Activated CD8-positive, alpha-beta memory T cell treated with anti-CD3 and anti-CD28 coated beads for 36 hours (primary cell): ENCODE measurements at regions not wholly inside any gene's neighbourhood (a gene's known extent, or its start where the extent isn't known, plus 50 kb on each side); places are given as distances from the start of the nearest gene placed in this dataset.
"Not testable (repeated sequence)": the region's sequence is repeated elsewhere in the genome, so short reads cannot be mapped to it uniquely, and the experiment has no call there.

Experiments
- CTCF ChIA-PET: fragments of 350-600 bp; sonication (Branson Sonifier 250); formaldehyde crosslinking; loops from one replicate; lab custom pipeline; 2021; ENCODE audit warnings: antibody characterized with exemption; lab: Charles Lee
- POLR2A ChIA-PET: fragments of 350-600 bp; sonication (Branson Sonifier 250); formaldehyde crosslinking; loops from one replicate; lab custom pipeline; 2021; ENCODE audit warnings: antibody characterized with exemption; lab: Charles Lee

DNA sequence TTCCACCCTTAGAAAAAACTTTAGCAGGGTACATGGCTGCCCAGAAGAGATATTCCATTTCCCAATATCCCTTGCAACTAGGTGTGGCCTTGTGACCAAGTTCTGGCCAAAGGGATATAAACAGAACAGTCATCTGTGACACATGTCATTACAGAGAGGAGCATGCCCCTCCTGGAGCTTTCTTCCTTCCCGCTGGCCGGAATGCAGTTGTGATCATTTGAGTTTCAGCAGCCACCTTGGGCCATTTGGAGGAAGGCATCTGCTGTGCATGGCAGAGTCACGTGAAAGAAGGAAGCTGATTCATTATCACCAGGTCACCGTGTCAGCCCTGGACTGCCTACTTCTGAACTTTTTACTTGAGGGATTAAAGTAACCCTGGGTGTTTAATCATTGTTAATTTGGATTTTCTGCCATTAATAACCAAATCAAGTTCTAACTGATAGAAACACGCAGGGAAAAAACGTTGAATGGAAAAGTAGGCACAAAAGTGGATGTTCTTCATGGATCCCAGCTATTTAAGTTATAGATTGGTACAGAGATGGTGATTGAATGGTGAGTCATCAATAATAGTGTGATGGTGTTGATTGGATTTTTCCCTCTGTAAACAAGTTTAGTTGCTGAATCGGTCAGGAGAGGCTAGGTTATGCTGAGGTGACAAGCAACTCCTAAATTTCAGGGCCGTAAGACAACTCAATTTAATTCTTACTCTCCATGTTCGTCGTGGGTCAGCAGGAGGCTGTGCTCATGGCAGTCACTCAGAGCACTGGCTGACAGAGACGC is 80.7 kb upstream of the CCDC167 start:
- CTCF ChIA-PET: interaction anchor here (1.1 kb wide), 1 partner anchor 118 kb away, joined by 3 read pairs; no protein-coding TSS in a partner anchor
- POLR2A ChIA-PET: no interaction called here

DNA sequence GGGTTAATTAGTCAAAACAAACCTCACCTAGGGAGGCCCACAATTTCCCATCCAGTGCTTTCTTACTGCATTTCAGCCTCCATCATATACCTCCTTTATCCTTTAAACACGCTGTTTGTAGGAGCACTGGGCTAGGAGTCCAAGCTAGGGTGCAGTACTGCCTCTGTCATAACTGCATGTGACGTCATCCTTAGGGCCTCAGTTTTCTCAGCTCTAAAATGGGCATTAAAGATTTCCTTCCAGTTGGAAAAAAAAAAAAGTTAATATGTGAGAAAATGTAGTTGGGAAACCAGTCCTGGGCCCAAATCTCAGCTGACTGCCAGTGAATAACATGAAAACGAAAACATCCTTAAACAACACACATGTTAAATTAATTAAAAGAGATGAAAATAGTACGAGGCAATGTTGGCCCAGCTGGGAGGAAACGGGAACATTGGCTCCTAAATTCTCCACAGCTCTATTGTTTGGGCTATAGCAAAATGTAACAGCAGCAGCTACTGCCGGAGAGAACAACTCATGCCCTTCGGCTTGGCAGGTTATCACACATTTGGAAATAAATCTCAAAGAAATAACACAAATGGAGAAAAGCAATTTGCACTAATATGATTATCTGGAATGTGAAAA is 79.9 kb upstream of the CCDC167 start:
- POLR2A ChIA-PET: no interaction called here

DNA sequence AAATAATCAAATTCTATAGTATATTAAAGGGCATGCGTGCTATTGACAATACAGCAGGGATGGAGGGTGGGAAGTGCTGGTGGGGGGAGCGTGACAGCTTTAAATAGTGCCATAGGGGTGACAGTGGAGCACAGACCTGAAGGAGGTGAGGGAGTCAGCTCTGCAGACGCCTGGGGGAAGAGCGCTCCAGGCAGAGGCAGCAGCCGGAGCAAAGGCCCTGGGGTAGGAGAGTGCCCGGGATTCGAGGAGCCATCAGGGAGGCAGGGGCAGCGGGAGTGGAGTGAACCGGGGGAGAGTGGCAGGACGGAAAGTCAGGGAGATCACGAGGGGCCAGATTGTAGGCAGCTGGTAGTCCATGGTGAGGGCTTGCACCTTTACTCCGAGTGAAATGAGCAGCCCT is 78.4 kb upstream of the CCDC167 start:
- POLR2A ChIA-PET: no interaction called here
- CTCF ChIA-PET: no interaction called here

More for the DNA sequence above, 79.9 kb upstream of the CCDC167 start:
- CTCF ChIA-PET: interaction anchor here (0.6 kb wide), 1 partner anchor 99 kb away, joined by 3 read pairs; no protein-coding TSS in a partner anchor

DNA sequence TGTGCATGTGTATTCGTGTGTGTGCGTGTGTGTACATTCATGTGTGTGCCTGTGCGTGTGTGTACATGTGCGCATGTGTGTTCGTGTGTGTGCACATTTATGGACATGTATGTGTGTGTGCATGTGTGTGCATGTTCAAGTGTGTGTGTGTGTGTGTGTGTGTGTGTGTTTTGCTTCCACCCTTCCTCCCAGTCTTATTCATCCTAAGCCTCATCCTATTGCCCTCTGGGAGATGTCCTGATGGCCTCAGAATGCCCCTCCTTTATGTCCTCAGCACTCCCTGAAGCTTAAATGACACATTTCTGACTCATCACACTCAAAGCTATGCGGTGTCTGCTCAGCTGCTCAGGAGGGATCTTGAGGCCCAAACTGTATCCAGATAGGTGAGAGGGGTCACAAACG is 76.6 kb upstream of the CCDC167 start:
- CTCF ChIA-PET: interaction anchor here (0.7 to 1.1 kb wide), 2 partner anchors 9 to 159 kb away, joined by 3 to 5 read pairs; no protein-coding TSS in a partner anchor
- POLR2A ChIA-PET: no interaction called here

DNA sequence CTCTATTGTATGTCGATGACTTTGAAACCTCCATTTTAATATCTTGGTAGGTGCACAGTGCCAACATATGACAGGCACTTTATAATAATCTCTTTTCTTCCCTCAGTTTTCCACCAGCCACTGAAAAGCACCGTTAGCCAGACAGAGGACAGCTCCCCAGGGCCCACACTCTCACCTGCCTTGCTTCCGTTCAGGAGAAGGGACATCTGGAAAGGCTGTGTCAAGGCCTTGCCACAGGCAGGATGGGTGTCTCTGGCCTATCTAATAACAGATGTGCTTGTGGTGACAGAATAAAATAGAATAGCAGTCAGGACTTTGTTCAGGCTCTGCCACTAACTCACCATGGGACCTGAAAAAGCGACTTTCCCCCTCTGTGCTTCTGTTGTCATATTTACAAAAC is 75.5 kb upstream of the CCDC167 start:
- POLR2A ChIA-PET: no interaction called here
- CTCF ChIA-PET: no interaction called here

DNA sequence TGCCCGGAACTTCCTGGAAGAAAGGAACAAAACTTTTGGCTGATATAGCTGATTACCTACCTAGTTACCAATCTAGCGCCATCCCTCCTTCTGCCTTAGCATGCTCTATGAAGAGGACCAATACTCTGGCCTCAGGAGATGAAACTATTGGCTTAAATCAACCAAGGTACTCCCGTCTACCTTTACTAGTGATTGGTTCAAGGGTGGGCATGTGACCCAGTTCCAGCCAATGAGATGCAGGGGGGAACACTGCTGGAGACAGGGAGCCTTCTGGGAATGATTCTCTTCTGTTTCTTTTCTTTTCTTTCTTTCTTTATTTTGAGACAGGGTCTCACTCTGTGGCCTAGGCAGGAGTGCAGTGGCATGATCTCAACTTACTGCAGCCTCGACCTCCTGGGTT is 72.6 kb upstream of the CCDC167 start:
- CTCF ChIA-PET: no interaction called here
- POLR2A ChIA-PET: no interaction called here

DNA sequence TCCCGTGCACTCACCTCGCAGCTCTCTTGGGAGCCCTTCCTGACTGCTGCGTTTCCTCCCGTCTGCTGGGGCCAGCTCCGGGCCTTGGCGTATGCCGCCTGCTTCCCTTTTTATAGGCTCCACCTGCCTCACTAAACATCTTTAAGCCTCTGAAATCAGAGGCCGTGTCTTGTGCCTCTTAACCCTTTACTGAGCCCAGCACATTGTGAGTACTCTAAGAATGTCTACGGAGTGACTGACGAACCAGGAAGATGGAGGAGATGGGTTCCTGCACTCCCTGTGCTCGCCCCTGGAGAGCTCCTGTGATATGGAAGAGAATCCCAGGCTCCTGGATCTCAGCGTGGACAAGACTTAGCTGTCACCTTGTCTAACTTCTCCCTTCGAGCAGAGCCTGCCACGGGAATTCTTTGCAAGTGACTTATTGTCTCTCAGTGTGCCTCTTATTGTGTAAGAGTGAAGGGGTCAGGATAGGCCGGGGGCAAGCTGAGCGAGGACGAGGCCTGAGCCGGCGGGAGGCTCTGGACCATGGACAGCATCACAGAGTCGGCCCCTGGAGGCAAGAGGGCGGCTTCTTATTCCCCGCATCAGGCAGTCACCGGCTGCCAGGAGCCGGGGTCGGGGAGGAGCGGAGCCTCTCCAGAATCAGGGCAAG is 70.9 kb upstream of the CCDC167 start:
- POLR2A ChIA-PET: no interaction called here
- CTCF ChIA-PET: interaction anchor here (1.0 kb wide), 1 partner anchor 76 kb away, joined by 3 read pairs; no protein-coding TSS in a partner anchor

DNA sequence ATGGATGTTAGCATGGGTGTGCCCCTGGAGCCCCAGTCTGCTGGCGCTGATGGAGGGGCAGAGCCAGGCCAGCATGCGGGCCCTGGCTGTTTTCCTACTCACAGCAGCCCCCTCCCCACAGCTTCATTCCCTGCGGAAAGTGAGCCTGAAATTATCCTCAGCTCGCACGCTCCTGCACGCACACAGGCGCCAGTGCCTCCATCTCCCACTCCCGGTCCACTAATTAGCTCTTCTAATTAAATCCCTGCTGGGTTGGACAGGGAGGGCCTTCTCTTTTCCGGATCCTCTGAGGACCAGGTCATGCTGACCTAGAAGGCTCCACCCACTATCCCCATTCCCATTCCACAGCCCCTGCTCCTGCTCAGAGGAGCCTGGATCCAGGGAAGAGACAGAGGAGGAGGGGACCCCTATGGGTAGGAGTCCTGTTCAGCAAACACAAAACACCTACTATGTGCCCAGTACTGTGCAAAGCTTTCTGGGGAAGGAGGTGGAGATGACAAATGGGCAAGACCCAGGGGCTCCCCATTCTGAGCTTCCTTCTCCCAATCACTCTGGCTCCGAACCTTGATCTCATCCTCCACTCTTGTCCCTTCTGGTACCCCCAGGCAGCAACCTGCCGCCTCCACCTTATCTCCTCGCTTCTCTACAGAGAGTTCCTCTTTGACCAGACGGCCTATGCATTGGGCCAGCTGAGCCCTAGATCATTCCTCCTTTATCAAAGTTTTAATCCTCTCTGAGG is 70.2 kb upstream of the CCDC167 start:
- ChIA-PET POLR2A (no interaction called here), CTCF (interaction anchor here (1.0 kb wide), 1 partner anchor 75 kb away, joined by 3 read pairs; no protein-coding TSS in a partner anchor)

DNA sequence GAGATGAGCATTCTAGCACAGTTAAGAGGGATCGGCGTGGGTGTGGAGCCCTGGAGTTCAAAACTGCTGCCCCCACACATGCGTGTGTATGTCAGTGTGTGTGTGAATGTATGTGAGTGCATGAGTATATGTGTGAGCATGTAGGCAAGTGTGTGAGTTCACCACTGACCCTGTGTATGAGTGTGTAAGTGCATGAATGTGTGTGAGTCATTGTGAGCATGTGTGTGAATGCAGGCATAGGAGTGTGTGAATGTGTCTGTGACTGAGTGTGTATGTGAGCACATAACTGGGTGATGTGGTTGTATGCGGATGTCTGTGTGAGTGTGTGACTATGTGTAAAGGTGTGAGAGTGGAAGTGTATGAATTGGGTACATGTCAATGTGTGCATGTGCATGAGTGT is 69.6 kb upstream of the CCDC167 start:
- ChIA-PET CTCF (interaction anchor here (1.0 kb wide), 1 partner anchor 74 kb away, joined by 3 read pairs; no protein-coding TSS in a partner anchor), POLR2A (no interaction called here)

DNA sequence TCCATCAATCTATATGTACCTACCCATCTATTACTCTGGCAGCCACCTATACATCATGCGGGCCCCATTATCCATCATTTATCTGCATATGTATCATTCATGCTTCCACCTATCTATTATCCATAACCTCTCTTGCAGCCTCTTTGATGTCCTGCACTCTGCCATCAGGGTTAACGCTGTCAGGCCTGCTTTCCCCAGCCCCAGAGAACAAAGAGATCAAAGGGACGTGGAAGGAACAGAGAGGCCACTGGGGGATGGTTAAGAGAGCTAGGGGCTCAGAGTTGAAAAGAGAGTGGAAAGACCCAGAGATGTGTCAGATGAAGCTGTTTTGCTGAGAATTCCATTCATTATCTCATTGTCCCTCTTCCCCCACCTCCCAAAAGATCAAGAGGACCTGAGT is 67.3 kb upstream of the CCDC167 start:
- ChIA-PET CTCF (interaction anchor here (0.6 to 4.6 kb wide), 14 partner anchors 10 to 125 kb away, joined by 3 to 25 read pairs (median 4); no protein-coding TSS in a partner anchor), POLR2A (interaction anchor here (0.6 kb wide), 1 partner anchor 73 kb away, joined by 14 read pairs; no protein-coding TSS in a partner anchor)

DNA sequence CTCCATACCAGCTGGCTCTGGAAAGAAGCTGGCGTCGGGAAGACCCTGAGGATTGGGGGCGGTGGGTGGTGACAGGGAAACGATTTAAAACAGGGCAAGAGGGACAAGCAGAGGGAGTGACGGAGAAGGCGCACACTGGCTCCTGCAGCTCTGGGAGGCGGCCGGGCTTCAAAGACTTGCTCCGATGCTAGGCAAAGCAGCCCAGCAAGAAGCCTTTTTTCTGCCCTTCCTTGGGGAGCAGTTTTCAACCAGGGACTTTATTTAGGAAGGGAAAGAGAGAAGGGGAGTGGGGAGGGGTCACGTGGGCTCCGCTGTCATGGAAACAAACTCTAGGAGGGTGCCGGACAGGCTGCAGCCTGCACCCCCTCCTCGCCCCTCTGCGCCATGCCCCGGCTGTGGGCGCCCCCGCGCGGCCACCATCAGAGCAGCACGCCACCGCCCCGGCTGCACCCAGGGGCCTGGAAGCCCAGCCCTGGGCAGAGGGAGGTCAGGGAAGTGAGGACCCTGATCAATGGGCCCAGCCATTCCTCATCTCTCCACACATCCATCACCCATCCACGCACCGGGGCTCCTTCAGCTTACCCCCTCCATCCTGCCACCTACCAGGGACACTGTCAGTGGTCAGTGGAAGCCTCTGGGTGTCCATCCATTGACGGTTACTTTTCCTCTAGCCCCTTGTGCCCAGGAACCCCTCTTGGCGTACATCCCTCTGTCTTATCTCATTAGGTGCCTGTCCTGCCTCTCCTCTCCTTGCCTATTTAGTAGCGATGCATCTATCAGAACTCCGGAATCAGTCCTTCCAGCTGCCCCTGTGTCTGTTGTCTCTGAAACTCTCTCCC is 66.6 kb upstream of the CCDC167 start:
- ChIA-PET CTCF (interaction anchor here (0.6 to 4.6 kb wide), 28 partner anchors 10 to 241 kb away, joined by 3 to 25 read pairs (median 3); no protein-coding TSS in a partner anchor), POLR2A (interaction anchor here (0.6 to 1.2 kb wide), 3 partner anchors 29 to 133 kb away, joined by 3 to 14 read pairs (median 3); partner anchors contain the start of gene CMTR1)

DNA sequence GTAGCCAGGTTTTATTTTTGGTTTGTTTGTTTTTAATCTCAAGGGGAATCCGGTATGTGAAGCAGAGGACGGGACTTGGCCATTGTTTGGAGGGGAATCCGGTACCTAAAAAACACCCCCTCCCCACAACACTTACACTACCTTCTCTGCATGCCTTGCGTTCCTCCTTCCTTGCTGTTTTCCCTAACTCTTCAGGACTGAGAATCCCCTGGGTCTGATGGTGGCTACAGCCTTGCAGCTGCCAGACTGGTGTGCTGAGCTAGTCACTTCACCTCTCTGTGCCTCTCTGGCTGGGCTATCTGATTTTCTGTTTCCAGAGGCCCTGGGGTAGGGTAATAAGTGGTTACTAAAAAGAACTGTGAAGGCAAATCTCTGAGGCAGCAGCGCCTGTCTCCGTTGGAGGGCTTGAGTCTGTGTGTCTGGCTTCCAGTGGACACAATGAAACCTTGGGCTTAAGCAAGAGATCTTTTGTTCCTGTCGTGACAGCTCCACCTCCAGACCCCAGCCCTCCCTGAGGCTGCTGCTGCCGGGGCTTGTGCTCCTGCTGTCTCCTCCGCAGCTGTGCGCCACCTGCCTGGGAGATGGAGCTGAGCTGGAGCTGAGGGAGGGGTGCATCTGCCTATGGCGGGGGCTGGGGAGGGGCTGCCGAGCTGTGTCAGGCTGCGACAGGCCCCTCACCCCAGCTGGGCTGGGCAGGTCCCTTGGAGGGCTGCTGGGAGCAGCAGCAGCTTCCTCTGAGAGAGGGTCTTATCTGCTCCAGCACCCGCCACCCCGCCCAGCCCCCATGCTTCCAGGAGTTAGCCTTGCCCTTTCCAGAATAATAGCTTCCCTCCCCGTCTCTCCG is 65.8 kb upstream of the CCDC167 start:
- POLR2A ChIA-PET: interaction anchor here (0.7 to 1.2 kb wide), 3 partner anchors 28 to 133 kb away, joined by 3 read pairs; partner anchors contain the start of gene CMTR1

DNA sequence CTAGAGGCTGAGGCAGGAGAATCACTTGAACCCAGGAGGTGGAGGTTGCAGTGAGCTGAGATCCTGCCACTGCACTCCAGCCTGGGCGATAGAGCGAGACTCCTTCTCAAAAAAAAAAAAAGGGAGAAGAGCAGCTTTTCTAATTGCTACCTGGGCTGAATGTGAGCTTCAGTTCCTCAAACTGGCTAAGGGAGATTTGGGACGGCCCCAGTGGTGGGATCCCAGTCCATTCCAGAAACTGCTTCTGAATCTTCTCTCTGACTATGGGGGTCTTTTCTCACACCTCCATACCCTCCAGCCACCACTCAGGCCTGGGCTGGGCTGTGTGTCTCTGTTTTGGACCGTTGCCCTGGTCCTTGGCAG is 63.2 kb upstream of the CCDC167 start:
- CTCF ChIA-PET: interaction anchor here (0.6 to 4.6 kb wide), 3 partner anchors 7 to 799 kb away, joined by 4 to 25 read pairs (median 4); no protein-coding TSS in a partner anchor

More for the DNA sequence above, 65.8 kb upstream of the CCDC167 start:
- CTCF ChIA-PET: interaction anchor here (0.8 to 4.6 kb wide), 21 partner anchors 10 to 240 kb away, joined by 3 to 25 read pairs (median 4); no protein-coding TSS in a partner anchor

DNA sequence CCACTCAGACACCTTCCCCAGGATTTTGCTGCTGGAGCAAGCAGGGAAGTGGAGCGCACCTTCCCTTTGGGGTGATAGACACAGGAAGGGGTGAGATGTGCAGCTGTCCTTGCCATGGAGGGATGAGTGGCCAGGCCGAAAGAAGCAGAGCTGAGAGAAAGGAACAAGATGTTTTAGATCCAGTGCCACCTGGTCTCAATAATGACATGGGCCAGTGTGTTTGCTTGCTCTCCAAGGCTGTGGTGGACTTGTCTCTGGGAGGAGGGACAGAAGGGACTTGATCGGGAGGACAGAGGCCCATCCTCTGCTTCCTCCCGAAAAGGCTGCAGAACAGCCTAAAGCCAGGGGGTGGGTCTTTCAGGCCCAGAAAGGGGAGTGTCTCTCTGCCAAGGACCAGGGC is 61.7 kb upstream of the CCDC167 start:
- CTCF ChIA-PET: no interaction called here
- POLR2A ChIA-PET: no interaction called here

More for the DNA sequence above, 63.2 kb upstream of the CCDC167 start:
- POLR2A ChIA-PET: not testable (repeated sequence)

DNA sequence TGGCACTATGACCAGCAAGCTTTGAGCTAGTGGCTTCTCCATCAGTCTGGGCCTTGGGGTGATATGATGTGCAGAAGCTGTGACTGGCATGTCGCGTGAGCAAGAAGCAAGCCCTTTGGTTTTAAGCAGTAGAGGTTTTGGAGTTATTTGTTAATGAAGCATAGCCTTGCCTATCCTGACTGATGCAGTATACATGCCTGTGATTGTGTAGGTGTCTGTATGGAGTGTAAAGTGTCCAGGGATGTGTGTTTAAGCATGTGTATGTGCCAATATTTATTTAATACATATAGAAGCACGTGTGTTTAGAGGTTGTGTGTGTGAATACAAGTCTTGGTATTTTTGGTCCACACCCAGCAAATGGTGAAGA is 61.0 kb upstream of the CCDC167 start:
- CTCF ChIA-PET: interaction anchor here (1.4 kb wide), 1 partner anchor 73 kb away, joined by 5 read pairs; no protein-coding TSS in a partner anchor

DNA sequence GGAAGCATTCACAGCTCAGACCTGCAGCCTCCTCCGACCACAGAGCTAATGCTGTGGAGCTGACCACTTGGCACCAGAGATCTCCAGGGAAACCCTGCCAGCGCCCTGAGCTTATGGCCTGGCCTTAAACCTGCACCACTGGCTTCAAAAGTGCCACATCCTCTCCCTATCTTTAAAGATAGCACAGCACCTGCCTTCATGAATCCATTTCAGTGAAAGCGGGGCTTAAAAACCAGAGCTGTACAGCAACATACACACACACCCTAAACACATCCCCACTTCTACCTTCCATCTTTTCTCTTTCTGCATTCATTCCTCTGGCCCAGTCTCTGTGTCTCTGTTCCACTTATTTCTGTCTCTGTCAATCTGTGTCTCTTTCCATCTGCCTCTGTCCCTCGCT is 59.8 kb upstream of the CCDC167 start:
- CTCF ChIA-PET: interaction anchor here (0.7 to 1.4 kb wide), 2 partner anchors 72 to 389 kb away, joined by 3 to 5 read pairs; no protein-coding TSS in a partner anchor
- POLR2A ChIA-PET: interaction anchor here (0.5 kb wide), 1 partner anchor 58 kb away, joined by 9 read pairs; no protein-coding TSS in a partner anchor

More for the DNA sequence above, 61.0 kb upstream of the CCDC167 start:
- POLR2A ChIA-PET: no interaction called here

DNA sequence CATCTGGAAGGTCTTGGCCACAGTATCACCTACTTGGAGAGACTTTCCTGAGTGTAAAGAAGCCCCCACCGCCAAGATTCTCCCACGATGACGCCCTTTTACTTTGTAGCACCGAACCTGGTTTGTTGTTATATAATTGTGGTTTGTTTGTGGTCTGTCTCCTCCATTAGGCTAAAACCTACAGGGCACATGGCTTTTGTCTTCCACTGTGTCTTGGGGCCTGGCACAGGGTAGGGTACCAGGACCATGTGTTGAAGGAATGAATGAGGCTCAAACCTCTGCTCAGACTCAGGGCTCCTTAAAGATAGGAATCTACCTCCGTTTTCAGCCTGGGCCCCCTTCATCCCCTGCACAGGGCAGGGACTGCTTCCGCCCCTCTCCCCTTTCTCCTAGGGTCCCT is 59.4 kb upstream of the CCDC167 start:
- CTCF ChIA-PET: interaction anchor here (0.8 kb wide), 1 partner anchor 233 kb away, joined by 3 read pairs; no protein-coding TSS in a partner anchor
- POLR2A ChIA-PET: no interaction called here
